SK-N-SH (cell line): ENCODE measurements at regions not wholly inside any gene's neighbourhood (a gene's known extent, or its start where the extent isn't known, plus 50 kb on each side); places are given as distances from the start of the nearest gene placed in this dataset.

ENCODE experiments used
- CTCF ChIA-PET: fragments of 300-600, 350-600 bp; formaldehyde crosslinking; extraction: SDS; loops from one replicate; lab custom pipeline; 2021; lab: Yijun Ruan, JAX
- POLR2A ChIA-PET: fragments of 350-600 bp; sonication (Branson Sonifier 250); formaldehyde crosslinking; extraction: SDS; loops from one replicate; lab custom pipeline; 2020; ENCODE audit warnings: antibody characterized with exemption, inconsistent platforms; lab: Yijun Ruan, JAX
- DNase-seq: peaks from one replicate; pipeline ENCODE4 v3.0.0; 2012
- H2AFZ ChIP-seq: fragments of 200-600 bp; sonication (generic); 2 replicates; pipeline ENCODE4 v1.8.1; 2016; ENCODE audit warnings: antibody characterized with exemption, mild to moderate bottlenecking, low read depth
- H3F3A ChIP-seq: fragments of 200-600 bp; sonication (generic); replicated peaks from 2 replicates; pipeline ENCODE3; 2016; ENCODE audit warnings: antibody characterized with exemption, mild to moderate bottlenecking; ENCODE audit not compliant: insufficient read depth
- H3K27ac ChIP-seq, 2 experiments: fragments of 200-500 bp in 1 of 2; fragments of 200-600 bp in 1 of 2; sonication (Bioruptor generic) in 1 of 2; sonication (generic), shearing (Covaris generic) in 1 of 2; 2 replicates each; pipeline versions ENCODE4 v1.5.1 to v1.6.1; 2014 to 2016; ENCODE audit warnings: low read depth in 2 of 2, inconsistent platforms in 1 of 2, low read length in 1 of 2, mild to moderate bottlenecking in 1 of 2, mixed read lengths in 1 of 2
- H3K27me3 ChIP-seq: fragments of 200-600 bp; sonication (generic), shearing (Covaris generic); 2 replicates; pipeline ENCODE4 v1.6.1; 2016; ENCODE audit warnings: mixed run types; ENCODE audit not compliant: insufficient read depth
- H3K36me3 ChIP-seq, 2 experiments: fragments of 200-500 bp in 1 of 2; fragments of 200-600 bp in 1 of 2; sonication (Bioruptor generic) in 1 of 2; sonication (generic) in 1 of 2; replicated peaks in 1 of 2; 2 replicates each; pipeline versions ENCODE3 to v1.5.1; 2014 to 2016; ENCODE audit warnings: low read length in 1 of 2, mild to moderate bottlenecking in 1 of 2; ENCODE audit not compliant: insufficient read depth in 2 of 2, control insufficient read depth in 1 of 2
- H3K4me1 ChIP-seq, 2 experiments: fragments of 200-500 bp in 1 of 2; fragments of 200-600 bp in 1 of 2; sonication (Bioruptor generic) in 1 of 2; sonication (generic), shearing (Covaris generic) in 1 of 2; 2 replicates each; pipeline versions ENCODE4 v1.5.1 to v1.6.1; 2014 to 2016; ENCODE audit warnings: low read depth in 1 of 2, low read length in 1 of 2, mixed run types in 1 of 2; ENCODE audit not compliant: insufficient read depth in 2 of 2, control insufficient read depth in 1 of 2
- H3K4me2 ChIP-seq: fragments of 200-600 bp; sonication (generic), shearing (Covaris generic); 2 replicates; pipeline ENCODE4 v1.6.1; 2017; ENCODE audit warnings: mixed run types
- H3K4me3 ChIP-seq, 2 experiments: fragments of 200-500 bp in 1 of 2; fragments of 200-600 bp in 1 of 2; sonication (Bioruptor generic) in 1 of 2; sonication (generic), shearing (Covaris generic) in 1 of 2; 2 replicates each; pipeline versions ENCODE4 v1.5.1 to v1.8.1; 2014 to 2016; ENCODE audit warnings: low read depth in 2 of 2, inconsistent platforms in 1 of 2, low read length in 1 of 2, mild to moderate bottlenecking in 1 of 2, mixed read lengths in 1 of 2, moderate library complexity in 1 of 2
- H3K79me2 ChIP-seq: fragments of 200-600 bp; sonication (generic); 2 replicates; pipeline ENCODE4 v1.8.1; 2017; ENCODE audit warnings: mild to moderate bottlenecking; ENCODE audit not compliant: insufficient read depth
- H3K9ac ChIP-seq: fragments of 200-600 bp; sonication (generic); 2 replicates; pipeline ENCODE4 v1.6.1; 2017; ENCODE audit warnings: mixed run types
- H3K9me2 ChIP-seq: fragments of 200-600 bp; sonication (generic); 2 replicates; pipeline ENCODE4 v1.6.1; 2017; ENCODE audit warnings: mixed run types
- H3K9me3 ChIP-seq: fragments of 200-600 bp; sonication (generic); 2 replicates; pipeline ENCODE4 v1.6.1; 2017; ENCODE audit warnings: mixed run types, mild to moderate bottlenecking, moderate library complexity
- H4K20me1 ChIP-seq: fragments of 200-600 bp; sonication (generic); 2 replicates; pipeline ENCODE4 v1.6.1; 2017; ENCODE audit warnings: mild to moderate bottlenecking, mixed run types; ENCODE audit not compliant: insufficient read depth
- GABPA ChIP-seq: IDR thresholded peaks from 2 replicates; pipeline ENCODE4 v1.4.0; 2012; ENCODE audit warnings: low read depth, mild to moderate bottlenecking
- GATA2 ChIP-seq: sonication (generic); formaldehyde crosslinking; IDR thresholded peaks from 2 replicates; pipeline ENCODE4 v1.5.0; 2020; ENCODE audit warnings: mild to moderate bottlenecking, missing genetic modification reagents
- JUND ChIP-seq: IDR thresholded peaks from 2 replicates; pipeline ENCODE4 v1.4.0; 2012
- MEF2A ChIP-seq: IDR thresholded peaks from 2 replicates; pipeline ENCODE4 v1.4.0; 2012; ENCODE audit warnings: low read depth, borderline replicate concordance
- NFIC ChIP-seq: IDR thresholded peaks from 2 replicates; pipeline ENCODE4 v1.4.0; 2012; ENCODE audit warnings: borderline replicate concordance
- RFX5 ChIP-seq: IDR thresholded peaks from 2 replicates; pipeline ENCODE4 v1.6.1; 2012; ENCODE audit warnings: mild to moderate bottlenecking, improper control_type of control experiment, low read length
- SMC3 ChIP-seq: IDR thresholded peaks from 2 replicates; pipeline ENCODE4 v1.6.1; 2012; ENCODE audit warnings: low read depth, low read length, improper control_type of control experiment
- TAF1 ChIP-seq: IDR thresholded peaks from 2 replicates; pipeline ENCODE4 v1.6.1; 2012; ENCODE audit warnings: low read depth, mild to moderate bottlenecking, low read length, moderate library complexity, borderline replicate concordance
- TEAD4 ChIP-seq: IDR thresholded peaks from 2 replicates; pipeline ENCODE4 v1.4.0; 2012; ENCODE audit warnings: mild to moderate bottlenecking, borderline replicate concordance; ENCODE audit not compliant: insufficient read depth
- WGBS: methylation state at CpG from one replicate; pipeline ENCODE4 v1.1.6; 2017; ENCODE audit warnings: low lambda C conversion rate; 5-methylcytosine and 5-hydroxymethylcytosine counted together
- TF ChIP-seq, protein P1 (sequence below): IDR thresholded peaks from 2 replicates; pipeline ENCODE4 v1.6.1; 2012; ENCODE audit warnings: mild to moderate bottlenecking, low read depth, low read length, moderate library complexity
- TF ChIP-seq, protein P2 (sequence below): fragments of 200-600 bp; sonication (generic); IDR thresholded peaks from 2 replicates; pipeline ENCODE4 v1.6.1; 2017; ENCODE audit warnings: antibody characterized with exemption, mild to moderate bottlenecking, moderate library complexity
- TF ChIP-seq, protein P3 (sequence below): fragments of 150-350 bp; IDR thresholded peaks from 2 replicates; pipeline ENCODE4 v1.6.1; 2017; ENCODE audit warnings: antibody characterized with exemption, low read length, low read depth, borderline replicate concordance
- TF ChIP-seq, protein P4 (sequence below): IDR thresholded peaks from 2 replicates; pipeline ENCODE4 v1.4.0; 2012; ENCODE audit warnings: low read depth, borderline replicate concordance

DNA sequence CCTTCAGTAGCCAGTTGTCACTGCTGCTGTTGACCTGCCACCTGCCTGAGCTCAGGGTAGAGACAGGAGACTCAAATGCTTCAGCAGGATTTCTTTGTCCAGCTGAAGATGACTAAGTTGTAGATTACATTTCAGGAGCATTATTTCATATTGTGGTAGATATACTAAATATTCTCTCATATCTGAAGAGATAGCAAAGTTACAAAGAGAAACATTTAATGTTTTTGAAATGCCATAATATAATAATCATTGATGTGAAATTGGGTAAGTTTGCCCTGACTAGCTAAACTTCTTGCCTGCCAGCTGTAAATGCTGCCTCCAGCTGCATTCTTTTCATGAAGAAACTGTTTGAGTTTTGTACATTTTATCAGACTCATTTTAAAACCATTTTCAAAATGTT is 247.6 kb upstream of the CNKSR2 start:
- DNase-seq: no peak
- POLR2A ChIA-PET: no interaction called here

DNA sequence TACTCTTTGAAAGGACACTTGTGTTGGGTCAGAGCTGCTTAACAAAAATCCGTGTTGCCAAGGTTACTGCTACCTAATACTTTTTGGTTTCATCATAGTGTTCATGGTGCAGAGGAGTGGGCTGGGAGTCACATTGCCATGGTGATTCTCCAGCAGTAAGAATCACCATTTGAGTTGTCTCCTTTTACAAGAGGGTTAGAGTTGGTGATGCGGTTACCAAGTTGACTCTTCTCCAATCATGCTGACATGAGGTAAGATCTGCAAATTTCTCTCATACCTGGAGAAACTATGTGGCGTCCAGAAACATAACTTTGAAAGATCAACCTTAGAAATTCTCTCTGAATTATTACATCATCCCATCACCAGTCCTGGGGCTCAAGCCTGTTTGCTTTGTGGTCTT is 242.9 kb upstream of the CNKSR2 start:
- no peak overlapping the region for H3K4me2 ChIP-seq
- no peak for DNase-seq
- H3K79me2 ChIP-seq: no peaks in the 10 kb centered on the region
- no peak overlapping the region for H3K27ac ChIP-seq
- ChIA-PET CTCF (no interaction called here), POLR2A (no interaction called here)
- TF ChIP-seq GABPA (no peak), GATA2 (no peak), TEAD4 (no peak), SMC3 (no peak), JUND (no peak), NFIC (no peak), MEF2A (no peak), TAF1 (no peak)
- TF ChIP-seq, protein P1, sequence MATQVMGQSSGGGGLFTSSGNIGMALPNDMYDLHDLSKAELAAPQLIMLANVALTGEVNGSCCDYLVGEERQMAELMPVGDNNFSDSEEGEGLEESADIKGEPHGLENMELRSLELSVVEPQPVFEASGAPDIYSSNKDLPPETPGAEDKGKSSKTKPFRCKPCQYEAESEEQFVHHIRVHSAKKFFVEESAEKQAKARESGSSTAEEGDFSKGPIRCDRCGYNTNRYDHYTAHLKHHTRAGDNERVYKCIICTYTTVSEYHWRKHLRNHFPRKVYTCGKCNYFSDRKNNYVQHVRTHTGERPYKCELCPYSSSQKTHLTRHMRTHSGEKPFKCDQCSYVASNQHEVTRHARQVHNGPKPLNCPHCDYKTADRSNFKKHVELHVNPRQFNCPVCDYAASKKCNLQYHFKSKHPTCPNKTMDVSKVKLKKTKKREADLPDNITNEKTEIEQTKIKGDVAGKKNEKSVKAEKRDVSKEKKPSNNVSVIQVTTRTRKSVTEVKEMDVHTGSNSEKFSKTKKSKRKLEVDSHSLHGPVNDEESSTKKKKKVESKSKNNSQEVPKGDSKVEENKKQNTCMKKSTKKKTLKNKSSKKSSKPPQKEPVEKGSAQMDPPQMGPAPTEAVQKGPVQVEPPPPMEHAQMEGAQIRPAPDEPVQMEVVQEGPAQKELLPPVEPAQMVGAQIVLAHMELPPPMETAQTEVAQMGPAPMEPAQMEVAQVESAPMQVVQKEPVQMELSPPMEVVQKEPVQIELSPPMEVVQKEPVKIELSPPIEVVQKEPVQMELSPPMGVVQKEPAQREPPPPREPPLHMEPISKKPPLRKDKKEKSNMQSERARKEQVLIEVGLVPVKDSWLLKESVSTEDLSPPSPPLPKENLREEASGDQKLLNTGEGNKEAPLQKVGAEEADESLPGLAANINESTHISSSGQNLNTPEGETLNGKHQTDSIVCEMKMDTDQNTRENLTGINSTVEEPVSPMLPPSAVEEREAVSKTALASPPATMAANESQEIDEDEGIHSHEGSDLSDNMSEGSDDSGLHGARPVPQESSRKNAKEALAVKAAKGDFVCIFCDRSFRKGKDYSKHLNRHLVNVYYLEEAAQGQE: no peak
- TF ChIP-seq, protein P2, sequence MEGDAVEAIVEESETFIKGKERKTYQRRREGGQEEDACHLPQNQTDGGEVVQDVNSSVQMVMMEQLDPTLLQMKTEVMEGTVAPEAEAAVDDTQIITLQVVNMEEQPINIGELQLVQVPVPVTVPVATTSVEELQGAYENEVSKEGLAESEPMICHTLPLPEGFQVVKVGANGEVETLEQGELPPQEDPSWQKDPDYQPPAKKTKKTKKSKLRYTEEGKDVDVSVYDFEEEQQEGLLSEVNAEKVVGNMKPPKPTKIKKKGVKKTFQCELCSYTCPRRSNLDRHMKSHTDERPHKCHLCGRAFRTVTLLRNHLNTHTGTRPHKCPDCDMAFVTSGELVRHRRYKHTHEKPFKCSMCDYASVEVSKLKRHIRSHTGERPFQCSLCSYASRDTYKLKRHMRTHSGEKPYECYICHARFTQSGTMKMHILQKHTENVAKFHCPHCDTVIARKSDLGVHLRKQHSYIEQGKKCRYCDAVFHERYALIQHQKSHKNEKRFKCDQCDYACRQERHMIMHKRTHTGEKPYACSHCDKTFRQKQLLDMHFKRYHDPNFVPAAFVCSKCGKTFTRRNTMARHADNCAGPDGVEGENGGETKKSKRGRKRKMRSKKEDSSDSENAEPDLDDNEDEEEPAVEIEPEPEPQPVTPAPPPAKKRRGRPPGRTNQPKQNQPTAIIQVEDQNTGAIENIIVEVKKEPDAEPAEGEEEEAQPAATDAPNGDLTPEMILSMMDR: no peak
- TF ChIP-seq, protein P3, sequence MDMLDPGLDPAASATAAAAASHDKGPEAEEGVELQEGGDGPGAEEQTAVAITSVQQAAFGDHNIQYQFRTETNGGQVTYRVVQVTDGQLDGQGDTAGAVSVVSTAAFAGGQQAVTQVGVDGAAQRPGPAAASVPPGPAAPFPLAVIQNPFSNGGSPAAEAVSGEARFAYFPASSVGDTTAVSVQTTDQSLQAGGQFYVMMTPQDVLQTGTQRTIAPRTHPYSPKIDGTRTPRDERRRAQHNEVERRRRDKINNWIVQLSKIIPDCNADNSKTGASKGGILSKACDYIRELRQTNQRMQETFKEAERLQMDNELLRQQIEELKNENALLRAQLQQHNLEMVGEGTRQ: no peak
- TF ChIP-seq, all 33 proteins: peak for 0
- WGBS: 2% methylated on average over 3 of the region's 3 CpGs
- Histone ChIP-seq H3K4me3 (no peak overlapping the region), H3K27me3 (no peaks in the 10 kb centered on the region), H3K9ac (no peak overlapping the region), H3K4me1 (no peaks in the 10 kb centered on the region), H3K36me3 (no peaks in the 10 kb centered on the region), H3F3A (no peaks in the 10 kb centered on the region), H4K20me1 (no peaks in the 10 kb centered on the region), H3K9me3 (no peaks in the 10 kb centered on the region), H3K9me2 (no peaks in the 10 kb centered on the region), H2AFZ (no peak overlapping the region)

More for the DNA sequence above, 247.6 kb upstream of the CNKSR2 start:
- Histone ChIP-seq H3K79me2 (no peaks in the 10 kb centered on the region), H3K27me3 (no peaks in the 10 kb centered on the region), H3K36me3 (no peaks in the 10 kb centered on the region), H3K9me2 (no peaks in the 10 kb centered on the region), H3K27ac (no peak overlapping the region), H3K4me1 (no peaks in the 10 kb centered on the region), H3F3A (no peaks in the 10 kb centered on the region), H3K4me2 (no peak overlapping the region), H3K4me3 (no peak overlapping the region), H3K9me3 (no peaks in the 10 kb centered on the region), H3K9ac (no peak overlapping the region), H2AFZ (no peak overlapping the region), H4K20me1 (no peaks in the 10 kb centered on the region)
- CTCF ChIA-PET: no interaction called here
- TF ChIP-seq, protein P4, sequence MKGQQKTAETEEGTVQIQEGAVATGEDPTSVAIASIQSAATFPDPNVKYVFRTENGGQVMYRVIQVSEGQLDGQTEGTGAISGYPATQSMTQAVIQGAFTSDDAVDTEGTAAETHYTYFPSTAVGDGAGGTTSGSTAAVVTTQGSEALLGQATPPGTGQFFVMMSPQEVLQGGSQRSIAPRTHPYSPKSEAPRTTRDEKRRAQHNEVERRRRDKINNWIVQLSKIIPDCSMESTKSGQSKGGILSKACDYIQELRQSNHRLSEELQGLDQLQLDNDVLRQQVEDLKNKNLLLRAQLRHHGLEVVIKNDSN: no peak
- TF ChIP-seq RFX5 (no peak), TAF1 (no peak)
